GM12875 (cell line): ENCODE measurements at regions not wholly inside any gene's neighbourhood (a gene's known extent, or its start where the extent isn't known, plus 50 kb on each side); places are given as distances from the start of the nearest gene placed in this dataset.

ENCODE experiments used
- H3K4me3 ChIP-seq: one replicate; pipeline ENCODE4 v1.5.1; 2011; ENCODE audit warnings: low read depth, low read length, control low read depth
- CTCF ChIP-seq: IDR thresholded peaks from 2 replicates; pipeline ENCODE4 v1.5.1; 2011; ENCODE audit warnings: low read depth, mild to moderate bottlenecking, control low read depth, inconsistent platforms, low read length, moderate library complexity, borderline replicate concordance; ENCODE audit not compliant: insufficient read depth

GRCh38 chr7:88490161-88490560 lies 183.5 kb upstream of the STEAP4 start:
- no peak for TF ChIP-seq CTCF
- no peak overlapping the region for H3K4me3 ChIP-seq

- TF ChIP-seq CTCF, result no peak
- H3K4me3 ChIP-seq, result no peak overlapping the region
Measured at GRCh38 chr7:88485821-88486220, 179.1 kb upstream of the STEAP4 start.

GRCh38 chr7:88484551-88484950 lies 177.9 kb upstream of the STEAP4 start:
- no peak overlapping the region for H3K4me3 ChIP-seq
- TF ChIP-seq CTCF, result no peak

- no peak for TF ChIP-seq CTCF
- H3K4me3 ChIP-seq, result no peak overlapping the region
Measured at GRCh38 chr7:88480896-88481295, 174.2 kb upstream of the STEAP4 start.

- TF ChIP-seq CTCF, result no peak
- no peak overlapping the region for H3K4me3 ChIP-seq
Measured at GRCh38 chr7:88480271-88480670, 173.6 kb upstream of the STEAP4 start.

GRCh38 chr7:88477976-88478375 lies 171.3 kb upstream of the STEAP4 start:
- no peak overlapping the region for H3K4me3 ChIP-seq
- TF ChIP-seq CTCF, result no peak

GRCh38 chr7:88465600-88465999 lies 158.9 kb upstream of the STEAP4 start:
- no peak overlapping the region for H3K4me3 ChIP-seq
- no peak for TF ChIP-seq CTCF
